ENCODE measurements at regions not wholly inside any gene's neighbourhood (a gene's known extent, or its start where the extent isn't known, plus 50 kb on each side); places are given as distances from the start of the nearest gene placed in this dataset.

DNA sequence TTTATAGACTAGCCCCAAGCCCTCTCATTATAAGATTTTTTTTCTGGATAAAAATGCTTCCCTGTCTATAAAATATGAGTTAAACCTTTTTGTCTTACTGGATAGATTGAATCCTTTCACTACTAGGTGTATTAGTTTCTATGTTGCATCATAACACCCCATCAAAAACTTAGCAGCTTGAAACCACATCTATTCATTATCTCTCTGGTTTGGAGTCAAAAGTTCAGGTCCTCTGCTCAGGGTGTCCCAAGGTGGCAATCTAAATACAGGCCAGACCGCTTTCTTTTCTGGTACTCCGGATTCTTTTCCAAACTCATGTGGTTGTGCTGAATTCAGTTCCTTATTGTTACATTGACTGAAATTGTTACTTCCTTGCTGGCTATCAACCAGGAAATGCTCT lies 515.5 kb downstream of the PDHA2 start:
- H3K27me3 Mint-ChIP-seq: no peaks in the 10 kb centered on the region
- no peaks in the 10 kb centered on the region for H3K9me3 ChIP-seq (ENCODE audit: control extremely low read depth in 1 of 3, control insufficient read depth in 2 of 3, insufficient read depth in 1 of 3, low read length in 2 of 3)
- no peaks in the 10 kb centered on the region for H4K20me1 ChIP-seq (ENCODE audit: control insufficient read depth, insufficient read depth, low read length, poor library complexity, severe bottlenecking)
- no peaks in the 10 kb centered on the region for H3K9me3 Mint-ChIP-seq (ENCODE audit: insufficient read depth)
- no peaks in the 10 kb centered on the region for H3K36me3 ChIP-seq (replicated peaks in 1 of 2; ENCODE audit: control extremely low read depth in 1 of 2, control insufficient read depth in 1 of 2, extremely low read depth in 1 of 2, insufficient read depth in 2 of 2, low read length in 1 of 2)
- H3K4me1 Mint-ChIP-seq: no peaks in the 10 kb centered on the region
- H3K27ac Mint-ChIP-seq: no peak overlapping the region
- H3K27me3 ChIP-seq (replicated peaks in 1 of 4; ENCODE audit: control extremely low read depth in 1 of 4, control insufficient read depth in 3 of 4, insufficient read depth in 4 of 4, low read length in 3 of 4): no peaks in the 10 kb centered on the region
- no peak overlapping the region for H3K4me3 ChIP-seq (ENCODE audit: control extremely low read depth in 1 of 5, extremely low read depth in 1 of 5, insufficient read depth in 1 of 5, low read depth in 2 of 5, low read length in 4 of 5)
- POLR2A ChIA-PET: no interaction called here
- DNase-seq: no peak
- intact Hi-C loops (cut with micrococcal nuclease): no loop called here
- no peak overlapping the region for H2AFZ ChIP-seq (ENCODE audit: insufficient read depth, low read depth, low read length, poor library complexity, severe bottlenecking)
- TF ChIP-seq, protein P1, sequence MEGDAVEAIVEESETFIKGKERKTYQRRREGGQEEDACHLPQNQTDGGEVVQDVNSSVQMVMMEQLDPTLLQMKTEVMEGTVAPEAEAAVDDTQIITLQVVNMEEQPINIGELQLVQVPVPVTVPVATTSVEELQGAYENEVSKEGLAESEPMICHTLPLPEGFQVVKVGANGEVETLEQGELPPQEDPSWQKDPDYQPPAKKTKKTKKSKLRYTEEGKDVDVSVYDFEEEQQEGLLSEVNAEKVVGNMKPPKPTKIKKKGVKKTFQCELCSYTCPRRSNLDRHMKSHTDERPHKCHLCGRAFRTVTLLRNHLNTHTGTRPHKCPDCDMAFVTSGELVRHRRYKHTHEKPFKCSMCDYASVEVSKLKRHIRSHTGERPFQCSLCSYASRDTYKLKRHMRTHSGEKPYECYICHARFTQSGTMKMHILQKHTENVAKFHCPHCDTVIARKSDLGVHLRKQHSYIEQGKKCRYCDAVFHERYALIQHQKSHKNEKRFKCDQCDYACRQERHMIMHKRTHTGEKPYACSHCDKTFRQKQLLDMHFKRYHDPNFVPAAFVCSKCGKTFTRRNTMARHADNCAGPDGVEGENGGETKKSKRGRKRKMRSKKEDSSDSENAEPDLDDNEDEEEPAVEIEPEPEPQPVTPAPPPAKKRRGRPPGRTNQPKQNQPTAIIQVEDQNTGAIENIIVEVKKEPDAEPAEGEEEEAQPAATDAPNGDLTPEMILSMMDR (IDR thresholded peaks at IDR 0.05): no peak
- no peak for TF ChIP-seq EZH2 (IDR thresholded peaks at IDR 0.05; ENCODE audit: borderline replicate concordance, insufficient read depth, low read depth, low read length, poor library complexity, severe bottlenecking)
- no peak for ATAC-seq (ENCODE audit: low read depth)
- H3K27ac ChIP-seq (ENCODE audit: low read length in 2 of 2): no peak overlapping the region
- no peaks in the 10 kb centered on the region for H3K4me1 ChIP-seq (ENCODE audit: control insufficient read depth in 2 of 2, insufficient read depth in 2 of 2, low read length in 2 of 2)
- WGBS (ENCODE audit: insufficient coverage): no CpG with 5 or more reads among the region's 2 CpGs
- H3K4me3 Mint-ChIP-seq: no peak overlapping the region
- no peaks in the 10 kb centered on the region for H3K79me2 ChIP-seq (ENCODE audit: control insufficient read depth, insufficient read depth, low read length)
- no peak overlapping the region for H3K9ac ChIP-seq (ENCODE audit: low read length)
- H3K4me2 ChIP-seq (replicated peaks; ENCODE audit: low read depth, low read length, poor library complexity, severe bottlenecking): no peak overlapping the region
- CTCF ChIA-PET: no interaction called here

- intact Hi-C loops (cut with micrococcal nuclease): no loop called here
- Histone ChIP-seq H3K27ac (ENCODE audit: low read length in 2 of 2) (no peak overlapping the region), H3K36me3 (replicated peaks in 1 of 2; ENCODE audit: control extremely low read depth in 1 of 2, control insufficient read depth in 1 of 2, extremely low read depth in 1 of 2, insufficient read depth in 2 of 2, low read length in 1 of 2) (no peaks in the 10 kb centered on the region), H3K9me3 (ENCODE audit: control extremely low read depth in 1 of 3, control insufficient read depth in 2 of 3, insufficient read depth in 1 of 3, low read length in 2 of 3) (no peaks in the 10 kb centered on the region), H3K27me3 (replicated peaks in 1 of 4; ENCODE audit: control extremely low read depth in 1 of 4, control insufficient read depth in 3 of 4, insufficient read depth in 4 of 4, low read length in 3 of 4) (no peaks in the 10 kb centered on the region), H2AFZ (ENCODE audit: insufficient read depth, low read depth, low read length, poor library complexity, severe bottlenecking) (no peak overlapping the region), H3K4me1 (ENCODE audit: control insufficient read depth in 2 of 2, insufficient read depth in 2 of 2, low read length in 2 of 2) (no peaks in the 10 kb centered on the region), H3K79me2 (ENCODE audit: control insufficient read depth, insufficient read depth, low read length) (no peaks in the 10 kb centered on the region), H4K20me1 (ENCODE audit: control insufficient read depth, insufficient read depth, low read length, poor library complexity, severe bottlenecking) (no peaks in the 10 kb centered on the region), H3K4me3 (ENCODE audit: control extremely low read depth in 1 of 5, extremely low read depth in 1 of 5, insufficient read depth in 1 of 5, low read depth in 2 of 5, low read length in 4 of 5) (no peak overlapping the region), H3K9ac (ENCODE audit: low read length) (no peak overlapping the region), H3K4me2 (replicated peaks; ENCODE audit: low read depth, low read length, poor library complexity, severe bottlenecking) (no peak overlapping the region)
- H3K27me3 Mint-ChIP-seq: no peaks in the 10 kb centered on the region
- no peaks in the 10 kb centered on the region for H3K9me3 Mint-ChIP-seq (ENCODE audit: insufficient read depth)
- ChIA-PET CTCF (no interaction called here), POLR2A (no interaction called here)
- no CpG with 5 or more reads among the region's 2 CpGs for WGBS (ENCODE audit: insufficient coverage)
- DNase-seq (no peak), ATAC-seq (ENCODE audit: low read depth) (no peak)
- H3K27ac Mint-ChIP-seq: no peak overlapping the region
- no peak for TF ChIP-seq EZH2 (IDR thresholded peaks at IDR 0.05; ENCODE audit: borderline replicate concordance, insufficient read depth, low read depth, low read length, poor library complexity, severe bottlenecking)
- TF ChIP-seq, protein P1 (IDR thresholded peaks at IDR 0.05): no peak
- H3K4me1 Mint-ChIP-seq: no peaks in the 10 kb centered on the region
- H3K4me3 Mint-ChIP-seq: no peak overlapping the region
Measured at GRCh38 chr4:96356591-96357370, 516.9 kb downstream of the PDHA2 start.
